ENCODE measurements at regions not wholly inside any gene's neighbourhood (a gene's known extent, or its start where the extent isn't known, plus 50 kb on each side); places are given as distances from the start of the nearest gene placed in this dataset.

GRCh38 chr18:47603158-47603557 is 327.3 kb downstream of the SMAD2 start:
- H3K4me2 ChIP-seq (ENCODE audit: low read length) = no peak overlapping the region
- no peaks in the 10 kb centered on the region for H3K4me1 ChIP-seq (ENCODE audit: low read length)
- no peak overlapping the region for H2AFZ ChIP-seq (ENCODE audit: low read depth, low read length)
- no peaks in the 10 kb centered on the region for H4K20me1 ChIP-seq (ENCODE audit: insufficient read depth, low read length)
- TF ChIP-seq EZH2phosphoT487 (IDR thresholded peaks at IDR 0.05; ENCODE audit: low read depth) (no peak), CTCF (IDR thresholded peaks at IDR 0.05; ENCODE audit: low read depth, low read length) (no peak)
- H3K36me3 ChIP-seq (replicated peaks; ENCODE audit: low read depth, low read length) = no peaks in the 10 kb centered on the region
- H3K4me3 ChIP-seq (ENCODE audit: low read length) = no peak overlapping the region
- no peaks in the 10 kb centered on the region for H3K79me2 ChIP-seq (ENCODE audit: low read length)
- no peaks in the 10 kb centered on the region for H3K9me3 ChIP-seq (ENCODE audit: insufficient read depth, low read length)
- H3K27me3 ChIP-seq (ENCODE audit: low read depth, low read length) = peaks cover 5% of the 10 kb centered on the region; the same call in 1 of the 2 replicates
- no peak overlapping the region for H3K9ac ChIP-seq (ENCODE audit: low read length)
- H3K27ac ChIP-seq (ENCODE audit: low read length) = no peak overlapping the region

GRCh38 chr18:47602273-47602897 is 328.1 kb downstream of the SMAD2 start:
- Histone ChIP-seq H3K79me2 (ENCODE audit: low read length) (no peaks in the 10 kb centered on the region), H3K27me3 (ENCODE audit: low read depth, low read length) (peaks cover 3% of the 10 kb centered on the region; the same call in 1 of the 2 replicates), H3K36me3 (replicated peaks; ENCODE audit: low read depth, low read length) (no peaks in the 10 kb centered on the region), H3K9me3 (ENCODE audit: insufficient read depth, low read length) (no peaks in the 10 kb centered on the region), H3K4me3 (ENCODE audit: low read length) (no peak overlapping the region), H3K4me2 (ENCODE audit: low read length) (no peak overlapping the region), H3K27ac (ENCODE audit: low read length) (no peak overlapping the region), H2AFZ (ENCODE audit: low read depth, low read length) (no peak overlapping the region), H3K4me1 (ENCODE audit: low read length) (no peaks in the 10 kb centered on the region), H4K20me1 (ENCODE audit: insufficient read depth, low read length) (no peaks in the 10 kb centered on the region), H3K9ac (ENCODE audit: low read length) (no peak overlapping the region)
- no peak for TF ChIP-seq EZH2phosphoT487 (IDR thresholded peaks at IDR 0.05; ENCODE audit: low read depth)
- no peak for TF ChIP-seq CTCF (IDR thresholded peaks at IDR 0.05; ENCODE audit: low read depth, low read length)

- no peaks in the 10 kb centered on the region for H3K36me3 ChIP-seq (replicated peaks; ENCODE audit: low read depth, low read length)
- no peak for TF ChIP-seq EZH2phosphoT487 (IDR thresholded peaks at IDR 0.05; ENCODE audit: low read depth)
- TF ChIP-seq CTCF (IDR thresholded peaks at IDR 0.05; ENCODE audit: low read depth, low read length) = no peak
- H3K9ac ChIP-seq (ENCODE audit: low read length) = no peak overlapping the region
- peaks cover 3% of the 10 kb centered on the region; the same call in 1 of the 2 replicates for H3K27me3 ChIP-seq (ENCODE audit: low read depth, low read length)
- no peak overlapping the region for H2AFZ ChIP-seq (ENCODE audit: low read depth, low read length)
- no peaks in the 10 kb centered on the region for H3K4me1 ChIP-seq (ENCODE audit: low read length)
- no peak overlapping the region for H3K27ac ChIP-seq (ENCODE audit: low read length)
- H3K9me3 ChIP-seq (ENCODE audit: insufficient read depth, low read length) = no peaks in the 10 kb centered on the region
- no peaks in the 10 kb centered on the region for H4K20me1 ChIP-seq (ENCODE audit: insufficient read depth, low read length)
- H3K4me2 ChIP-seq (ENCODE audit: low read length) = no peak overlapping the region
- no peak overlapping the region for H3K4me3 ChIP-seq (ENCODE audit: low read length)
- H3K79me2 ChIP-seq (ENCODE audit: low read length) = no peaks in the 10 kb centered on the region
These were observed 328.7 kb downstream of the SMAD2 start for GRCh38 chr18:47601581-47602272.

GRCh38 chr18:47595831-47596501 is 334.5 kb downstream of the SMAD2 start:
- Histone ChIP-seq H3K4me3 (ENCODE audit: low read length) (no peak overlapping the region), H3K4me1 (ENCODE audit: low read length) (no peaks in the 10 kb centered on the region), H3K9me3 (ENCODE audit: insufficient read depth, low read length) (no peaks in the 10 kb centered on the region), H3K27me3 (ENCODE audit: low read depth, low read length) (peaks cover 35% of the 10 kb centered on the region), H2AFZ (ENCODE audit: low read depth, low read length) (no peak overlapping the region), H3K36me3 (replicated peaks; ENCODE audit: low read depth, low read length) (no peaks in the 10 kb centered on the region), H3K27ac (ENCODE audit: low read length) (no peak overlapping the region), H3K4me2 (ENCODE audit: low read length) (no peak overlapping the region), H3K9ac (ENCODE audit: low read length) (no peak overlapping the region), H3K79me2 (ENCODE audit: low read length) (no peaks in the 10 kb centered on the region), H4K20me1 (ENCODE audit: insufficient read depth, low read length) (no peaks in the 10 kb centered on the region)
- peak; percentile 99 for TF ChIP-seq CTCF (IDR thresholded peaks at IDR 0.05; ENCODE audit: low read depth, low read length)
- TF ChIP-seq EZH2phosphoT487 (IDR thresholded peaks at IDR 0.05; ENCODE audit: low read depth) = no peak
